Astrocyte of the hippocampus (primary cell): ENCODE measurements at regions not wholly inside any gene's neighbourhood (a gene's known extent, or its start where the extent isn't known, plus 50 kb on each side); places are given as distances from the start of the nearest gene placed in this dataset.
"Not testable (repeated sequence)": the region's sequence is repeated elsewhere in the genome, so short reads cannot be mapped to it uniquely, and the experiment has no call there.

Experiments
- DNase-seq: peaks from one replicate; pipeline ENCODE4 v3.0.0; 2011; ENCODE audit warnings: low read depth, low spot score

DNA sequence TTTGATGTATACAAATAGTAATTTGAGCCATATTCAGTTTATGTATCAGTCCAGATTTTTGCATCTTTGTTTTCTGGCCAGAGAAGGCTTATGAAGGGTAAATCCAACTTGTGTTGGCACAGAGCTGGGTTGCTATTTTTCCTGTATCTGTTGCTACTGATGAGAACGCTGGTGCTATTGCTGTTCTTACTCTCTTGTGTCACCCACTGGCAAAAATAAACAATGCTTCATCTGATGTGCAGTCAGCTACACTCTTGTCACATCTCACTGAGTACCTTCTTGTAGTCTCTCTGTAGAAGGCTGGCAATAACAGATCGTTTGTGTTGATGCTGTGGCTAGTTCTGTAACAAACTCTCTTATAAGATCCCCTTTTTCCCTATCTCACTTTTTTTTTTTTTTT, 323.4 kb downstream of the CDH19 start:
- DNase-seq = no peak

DNA sequence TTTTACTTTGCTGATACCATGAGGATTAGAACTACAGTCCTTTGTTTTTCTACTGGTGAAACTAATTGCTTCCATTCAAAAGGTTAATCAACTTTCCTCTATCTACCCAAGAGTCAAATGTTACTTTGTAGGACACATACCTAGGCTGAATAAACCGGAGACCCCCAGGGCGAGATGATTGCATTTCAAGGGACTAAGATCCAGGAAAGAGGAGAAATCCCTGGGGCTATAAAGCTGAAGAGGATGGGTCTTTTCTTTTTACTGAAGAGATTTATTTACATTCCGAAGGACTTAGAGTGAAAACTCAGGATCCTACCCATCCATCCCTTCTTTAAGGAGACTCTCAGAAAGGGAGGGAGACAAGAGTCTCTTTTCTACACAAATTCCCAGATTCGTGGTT, 331.9 kb downstream of the CDH19 start:
- DNase-seq = no peak

DNA sequence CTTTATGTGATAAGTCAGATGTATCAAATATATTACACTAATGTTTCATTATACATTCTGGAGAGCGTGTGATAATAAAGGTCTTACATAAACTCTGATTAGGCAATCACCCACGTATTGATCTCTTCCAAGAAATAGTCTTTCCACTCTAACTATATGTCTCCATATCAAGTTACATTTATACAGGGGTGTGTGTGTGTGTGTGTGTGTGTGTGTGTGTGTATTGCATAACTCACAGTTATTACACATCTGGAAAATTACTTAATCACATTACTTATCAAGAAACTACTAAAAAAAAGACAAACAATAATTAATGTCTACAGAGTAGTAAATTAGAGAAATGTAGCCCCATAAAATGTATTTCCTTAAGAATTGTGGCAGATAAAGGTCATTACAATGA, 339.8 kb downstream of the CDH19 start:
- DNase-seq = no peak

DNA sequence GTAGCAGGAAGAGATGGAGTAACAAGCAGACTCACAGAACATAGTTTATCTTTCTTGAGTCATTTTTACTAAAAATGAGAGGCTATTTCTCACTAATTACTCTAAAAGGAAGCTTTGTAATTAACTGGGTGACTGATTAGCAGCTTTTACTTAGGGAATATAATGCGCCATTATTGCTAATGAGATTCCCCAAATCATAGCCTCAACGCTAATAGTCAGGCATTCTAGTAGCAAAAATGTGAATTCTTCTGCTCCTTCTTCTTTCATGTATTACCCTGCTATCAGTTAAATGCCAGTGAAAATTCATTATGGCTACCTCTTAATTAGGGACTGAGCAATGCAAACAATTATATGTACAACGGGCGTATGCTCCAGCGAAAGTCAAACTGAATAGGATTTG, 349.8 kb downstream of the CDH19 start:
- DNase-seq = no peak

DNA sequence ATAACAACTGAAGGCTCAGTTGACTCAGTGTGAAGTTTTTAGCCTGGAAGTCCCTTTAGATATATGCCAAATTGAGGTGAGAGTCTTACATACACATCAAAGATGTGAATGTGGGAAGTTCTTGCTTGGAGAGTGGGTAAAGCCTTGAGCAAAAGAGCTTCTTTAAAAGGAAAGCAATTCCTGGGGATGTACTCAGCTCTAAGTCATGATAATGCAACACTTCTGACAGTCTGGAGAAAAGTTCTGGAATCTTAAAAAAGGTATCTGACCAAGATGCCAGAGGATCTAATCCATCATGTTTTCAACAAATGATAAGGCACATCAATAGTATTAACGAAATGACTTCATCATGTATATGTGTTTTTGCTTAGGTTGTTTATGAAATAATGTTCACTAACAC, 351.2 kb downstream of the CDH19 start:
- DNase-seq = peak; percentile 6

DNA sequence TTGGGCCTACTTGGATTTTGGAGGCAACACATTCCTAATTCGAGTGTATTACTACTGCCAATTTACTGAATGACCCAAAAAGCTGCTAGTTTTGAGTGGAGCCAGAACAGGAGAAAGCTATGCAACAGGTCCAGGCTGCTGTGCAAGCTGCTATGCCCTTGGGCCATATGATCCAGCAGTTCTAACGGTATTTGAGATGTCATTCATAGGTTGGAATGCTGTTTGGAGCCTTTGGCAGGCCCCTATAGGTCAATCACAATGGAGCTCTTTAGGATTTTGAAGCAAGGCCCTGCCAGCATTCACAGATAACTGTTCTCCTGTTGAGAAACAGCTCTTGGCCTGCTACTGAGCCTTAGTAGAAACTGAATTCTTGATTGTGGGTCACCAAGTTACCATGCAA, 368.7 kb downstream of the CDH19 start:
- no peak for DNase-seq

DNA sequence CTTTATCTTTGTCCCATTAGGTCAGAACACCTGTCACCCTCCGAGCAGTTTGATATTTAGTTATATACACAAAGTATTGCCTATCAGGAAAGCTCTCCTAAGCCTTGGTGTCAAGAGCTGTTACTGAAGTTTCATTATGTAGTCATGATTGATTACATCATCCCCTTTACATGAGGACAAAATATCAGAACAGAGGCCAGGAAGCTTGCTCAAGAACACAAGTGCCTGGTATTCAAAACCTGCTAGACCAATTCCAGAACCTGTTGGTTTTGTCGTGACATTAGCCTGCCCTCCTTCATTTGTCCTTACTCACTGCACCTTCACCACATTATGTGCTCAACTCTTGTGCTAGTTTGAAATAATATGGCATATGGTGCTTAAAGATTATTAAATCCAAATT, 377.1 kb downstream of the CDH19 start:
- DNase-seq = no peak

DNA sequence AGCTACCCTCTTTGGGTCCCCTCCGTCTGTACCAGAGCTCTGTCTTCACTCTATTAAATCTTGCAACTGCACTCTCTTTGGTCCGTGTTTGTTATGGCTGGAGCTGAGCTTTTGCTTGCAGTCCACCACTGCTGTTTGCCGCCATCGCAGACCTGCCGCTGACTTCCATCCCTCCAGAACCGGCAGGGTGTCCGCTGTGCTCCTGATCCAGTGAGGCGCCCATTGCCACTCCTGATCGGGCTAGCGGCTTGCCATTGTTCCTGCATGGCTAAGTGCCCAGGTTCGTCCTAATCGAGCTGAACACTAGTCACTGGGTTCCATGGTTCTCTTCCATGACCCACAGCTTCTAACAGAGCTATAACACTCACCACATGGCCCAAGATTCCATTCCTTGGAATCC, 380.6 kb downstream of the CDH19 start:
- not testable (repeated sequence) for DNase-seq

DNA sequence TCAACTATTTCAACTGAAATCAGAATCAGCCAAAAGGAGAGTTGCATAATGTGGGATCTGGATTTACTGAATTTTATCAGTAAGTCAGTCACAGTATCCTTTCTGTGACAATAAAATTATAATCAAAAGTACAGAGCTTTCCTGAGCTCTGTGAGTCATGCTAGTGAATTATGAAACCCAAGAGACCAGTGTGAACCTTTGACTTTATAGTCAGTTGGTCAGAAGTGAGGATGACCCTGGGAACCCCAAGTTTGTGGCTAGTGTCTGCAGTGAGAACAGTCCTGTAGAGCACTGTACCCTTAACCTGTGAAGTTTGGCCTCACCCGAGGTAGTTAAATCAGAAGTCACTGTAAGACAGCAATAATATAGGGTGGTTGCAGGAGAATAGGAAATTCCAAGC, 381.7 kb downstream of the CDH19 start:
- no peak for DNase-seq

DNA sequence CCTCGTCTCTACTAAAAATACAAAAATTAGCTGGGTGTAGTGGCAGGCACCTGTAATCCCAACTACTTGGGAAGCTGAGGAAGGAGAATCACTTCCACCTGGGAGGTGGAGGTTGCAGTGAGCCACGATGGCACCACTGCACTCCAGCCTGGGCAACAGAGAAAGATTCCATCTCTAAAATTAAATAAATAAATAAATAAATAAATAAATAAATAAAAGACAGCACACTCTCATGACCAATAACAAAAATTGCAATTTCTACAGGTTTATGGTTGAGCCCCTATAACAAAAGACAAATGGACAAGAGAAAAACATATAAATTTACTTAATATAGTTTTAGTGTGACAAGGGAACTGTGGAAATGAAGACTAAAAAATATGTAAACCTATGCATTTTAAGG, 384.1 kb downstream of the CDH19 start:
- DNase-seq = no peak

DNA sequence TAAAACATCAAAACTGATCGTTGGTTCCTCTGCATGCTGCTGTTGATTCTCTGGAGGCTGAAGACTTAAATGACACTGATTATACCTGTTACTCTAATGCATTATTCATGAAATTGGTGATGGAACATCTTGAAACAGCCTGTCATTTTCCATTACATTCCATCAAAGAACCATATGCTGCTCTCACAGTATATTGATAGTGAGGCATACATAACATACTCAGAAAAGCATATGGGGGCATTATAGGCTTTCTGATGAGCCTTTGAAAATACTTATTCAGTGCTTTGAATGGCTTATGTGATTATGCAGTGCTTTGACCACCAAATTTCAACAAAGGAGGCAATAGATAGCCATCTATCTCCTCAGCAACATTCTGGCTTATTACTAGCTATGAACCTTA, 392.1 kb downstream of the CDH19 start:
- no peak for DNase-seq

DNA sequence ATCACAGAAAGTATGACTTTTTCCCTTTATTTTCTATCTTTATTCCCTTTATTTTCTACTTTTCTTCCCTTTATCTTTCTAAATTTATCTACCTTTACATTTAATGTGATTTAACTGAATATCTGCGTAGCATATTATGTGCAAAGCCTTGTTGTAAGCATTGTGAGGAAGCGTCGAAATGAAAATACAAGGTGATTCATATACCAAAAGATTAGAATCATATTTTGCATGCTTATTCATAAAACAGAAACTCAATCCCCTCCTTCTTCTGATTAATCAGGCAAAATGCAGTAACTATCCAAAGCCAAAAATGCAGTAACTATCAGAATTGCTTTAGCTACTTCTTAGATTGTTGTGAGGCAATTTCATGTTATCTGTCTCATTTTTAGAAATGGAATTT, 393.0 kb downstream of the CDH19 start:
- no peak for DNase-seq

DNA sequence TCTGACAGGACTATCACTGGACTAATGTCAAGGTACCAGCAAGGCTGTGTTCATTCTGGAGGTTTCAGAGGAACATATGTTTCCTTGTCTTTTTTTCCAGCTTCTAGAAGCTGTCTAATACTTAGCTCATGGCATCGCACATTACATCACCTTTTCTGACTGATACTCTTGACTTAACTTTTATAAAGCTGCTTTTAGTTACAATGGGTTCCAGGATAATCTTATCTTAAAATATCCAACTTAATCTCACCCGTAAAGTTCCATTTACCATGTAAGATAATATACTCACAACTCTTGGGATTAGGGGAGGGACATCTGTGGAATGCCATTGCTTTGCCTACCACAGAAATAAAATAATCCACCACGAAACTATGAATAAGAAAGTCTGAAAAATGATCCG, 394.2 kb downstream of the CDH19 start:
- no peak for DNase-seq

DNA sequence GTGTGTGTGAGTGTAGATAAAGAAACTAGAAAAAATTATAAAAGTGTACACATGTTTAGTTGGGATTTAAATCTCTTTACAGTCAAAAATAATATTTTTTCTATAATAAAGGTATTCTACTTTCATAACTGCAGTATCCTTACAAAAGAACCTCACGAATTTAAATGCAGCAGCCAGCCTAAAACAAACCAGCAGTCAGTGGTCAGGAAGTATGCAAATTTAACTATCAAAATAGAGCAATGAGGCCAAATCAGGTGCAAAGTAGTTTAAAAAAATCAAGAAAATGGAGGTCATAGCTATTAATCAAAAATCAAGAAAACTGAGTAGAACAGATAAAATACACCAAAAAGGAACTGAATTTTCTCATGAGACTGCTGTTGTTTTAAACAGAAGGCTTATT, 407.1 kb downstream of the CDH19 start:
- DNase-seq = no peak

DNA sequence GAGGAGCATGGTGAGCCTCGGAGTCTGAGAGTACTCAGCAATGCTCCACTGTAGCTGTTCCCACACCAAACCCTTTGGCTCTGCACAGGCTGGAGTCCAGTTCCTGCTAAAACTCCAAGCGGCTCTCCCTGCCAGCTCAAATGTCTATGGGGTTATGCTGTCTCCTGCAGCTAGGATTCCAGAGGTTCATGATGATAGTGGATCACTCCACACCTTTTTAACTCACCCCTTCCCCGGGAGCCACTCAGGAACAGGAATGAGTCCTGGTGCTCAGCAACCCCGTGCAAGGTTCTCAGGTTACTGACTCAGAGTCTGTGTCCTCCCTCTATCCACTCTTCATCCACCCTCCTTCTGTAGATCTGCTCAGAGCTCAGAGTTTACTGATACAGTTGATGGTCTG, 410.0 kb downstream of the CDH19 start:
- no peak for DNase-seq

DNA sequence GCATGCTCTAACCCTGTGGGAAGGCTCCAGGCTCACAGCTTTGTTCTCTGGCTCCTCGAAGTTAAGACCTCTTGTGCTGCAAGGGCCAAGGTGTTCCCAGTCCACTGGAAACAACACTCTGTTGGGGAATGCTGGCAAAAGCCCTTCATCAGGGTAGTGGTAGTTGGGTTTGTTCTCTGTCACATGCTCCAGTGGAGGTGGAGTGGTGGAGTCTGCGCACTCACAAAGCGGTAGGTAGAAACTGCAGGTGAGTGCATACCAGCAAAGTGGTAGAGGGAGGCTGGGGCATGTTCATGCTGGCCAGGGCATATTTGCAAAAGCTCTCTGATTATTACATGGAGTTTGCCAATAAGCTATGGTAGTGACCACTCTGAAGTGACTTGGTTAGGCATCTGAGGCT, 410.5 kb downstream of the CDH19 start:
- no peak for DNase-seq

DNA sequence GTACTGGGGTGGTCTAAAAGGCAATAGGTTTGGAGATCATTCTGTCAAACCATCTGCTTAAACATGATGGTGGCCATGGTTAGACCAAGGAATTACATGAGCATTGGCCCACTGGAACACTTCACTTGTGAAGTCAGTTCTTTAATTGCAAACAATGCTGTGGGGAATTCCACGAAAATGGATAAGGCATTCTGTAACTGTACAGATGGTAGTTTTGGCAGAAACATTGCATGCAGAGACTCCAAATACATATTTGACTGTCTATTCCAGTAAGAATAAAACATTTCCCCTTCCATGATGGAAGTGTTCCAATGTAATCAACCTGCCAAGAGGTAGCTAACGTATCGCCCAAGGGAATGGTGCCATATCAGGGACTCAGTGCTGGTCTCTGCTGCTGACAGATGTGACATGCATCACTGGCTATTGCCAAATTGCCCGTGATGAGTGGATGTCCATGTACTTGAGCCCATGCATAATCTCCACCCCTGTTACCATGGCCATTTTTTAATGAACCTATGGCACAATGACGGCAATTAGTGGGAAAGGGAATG, 417.9 kb downstream of the CDH7 start:
- no peak for DNase-seq

DNA sequence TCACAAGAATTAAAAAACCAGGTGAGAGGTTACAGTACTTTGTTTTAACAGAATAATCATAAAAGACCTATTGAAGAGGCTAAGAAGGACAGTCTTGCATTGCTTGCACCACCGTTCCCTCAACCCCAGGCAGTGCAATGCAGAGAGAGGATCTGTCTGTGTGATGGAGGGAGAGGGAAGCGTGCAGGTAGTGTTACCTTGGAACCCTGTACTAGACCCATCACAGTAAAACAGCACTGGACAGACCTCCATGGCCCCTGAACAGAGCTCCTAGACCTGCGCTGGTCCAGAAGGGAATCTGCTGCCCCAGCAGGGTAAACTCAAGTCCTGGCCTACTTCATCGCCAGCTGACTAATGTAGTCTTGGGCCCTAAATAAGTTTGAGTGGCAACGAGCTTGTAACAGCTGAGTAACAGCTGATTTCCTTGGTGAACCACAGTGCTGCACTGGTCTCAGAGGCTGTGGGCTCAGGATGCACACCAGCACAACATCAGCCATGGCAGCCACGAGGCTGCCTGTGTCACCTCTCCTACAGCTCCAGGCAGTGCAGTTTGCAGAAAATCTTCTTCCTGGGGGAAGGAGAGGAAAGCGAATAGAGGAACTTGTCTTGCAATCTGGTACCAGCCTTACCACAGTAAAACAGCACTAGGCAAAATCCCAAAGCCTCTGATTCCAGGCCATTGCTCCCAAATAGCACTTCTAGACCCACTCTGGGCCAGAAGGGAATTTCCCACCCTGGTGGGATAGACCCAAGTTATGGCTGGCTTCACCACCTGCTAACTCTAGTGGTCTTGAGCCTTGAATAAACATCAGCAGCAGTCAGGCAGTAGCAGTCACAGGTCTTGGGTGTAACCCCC, 417.2 kb downstream of the CDH7 start:
- no peak for DNase-seq

DNA sequence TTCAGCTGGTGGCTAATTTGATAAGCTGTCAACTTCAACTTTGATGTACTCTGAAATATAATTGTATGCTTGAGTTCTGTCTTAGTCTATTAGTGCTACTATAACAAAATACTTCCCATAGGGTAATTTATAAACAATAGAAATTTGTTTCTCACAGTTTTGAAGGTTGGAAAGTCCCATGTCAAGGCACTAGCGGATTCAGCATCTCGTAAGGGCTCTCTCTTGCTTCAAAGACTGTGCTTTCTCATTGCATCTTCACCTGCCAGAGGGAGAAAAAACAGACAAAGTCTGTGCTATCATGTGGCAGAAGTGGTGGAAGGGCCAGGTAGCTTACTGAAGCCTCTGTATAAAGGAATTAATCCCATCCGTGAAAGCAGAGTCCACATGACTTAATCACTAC, 409.2 kb downstream of the CDH7 start:
- DNase-seq = no peak

DNA sequence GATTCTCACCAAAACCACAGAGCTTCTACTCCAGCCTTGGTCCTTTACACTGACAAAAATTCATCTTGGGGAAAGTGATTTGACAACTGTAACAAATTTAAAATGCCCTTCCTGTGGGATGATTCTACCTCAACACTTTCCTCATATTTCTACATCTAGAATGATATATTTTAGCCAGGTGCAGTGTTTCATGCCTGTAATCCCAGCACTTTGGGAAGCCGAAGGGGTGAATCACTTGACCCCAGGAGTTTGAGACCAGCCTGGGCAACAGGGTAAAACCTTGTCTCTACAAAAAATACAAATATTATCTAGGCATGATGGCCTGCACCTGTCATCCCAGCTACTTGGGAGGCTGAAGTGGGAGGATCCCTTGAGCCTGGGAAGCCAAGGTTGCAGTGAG, 408.6 kb downstream of the CDH7 start:
- DNase-seq = no peak

DNA sequence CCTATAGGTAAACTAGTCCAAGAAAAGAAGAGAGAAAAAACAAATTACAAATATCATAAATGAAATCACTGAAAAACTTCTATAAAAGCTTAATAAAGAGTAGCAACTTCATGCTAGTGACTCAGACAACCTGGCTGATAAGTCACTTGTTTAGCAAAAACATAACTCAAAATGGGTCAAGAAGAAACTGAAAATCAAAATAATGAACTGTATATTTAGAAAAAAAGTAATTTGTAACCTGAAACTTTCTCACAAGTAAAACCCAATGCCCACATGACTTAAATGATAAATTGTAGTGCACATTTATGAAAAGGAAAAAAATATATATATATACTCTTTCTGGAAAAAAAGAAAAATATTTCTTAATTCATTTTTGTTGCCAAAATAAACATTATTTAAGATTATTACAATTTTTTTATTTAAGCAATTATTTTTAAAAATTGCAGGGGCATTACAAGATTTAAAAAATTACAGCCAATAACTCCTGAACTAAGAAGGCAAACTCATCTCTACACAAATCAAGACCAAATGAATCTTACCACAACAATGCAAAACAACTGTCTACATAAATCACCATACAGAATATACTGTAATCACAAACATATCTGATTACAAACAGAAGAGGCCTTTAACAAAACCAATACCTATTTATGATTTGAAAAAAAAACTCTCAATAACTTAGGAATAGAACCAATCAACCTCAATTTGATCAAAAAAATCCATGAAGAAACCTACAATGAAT, 406.3 kb downstream of the CDH7 start:
- DNase-seq = no peak

DNA sequence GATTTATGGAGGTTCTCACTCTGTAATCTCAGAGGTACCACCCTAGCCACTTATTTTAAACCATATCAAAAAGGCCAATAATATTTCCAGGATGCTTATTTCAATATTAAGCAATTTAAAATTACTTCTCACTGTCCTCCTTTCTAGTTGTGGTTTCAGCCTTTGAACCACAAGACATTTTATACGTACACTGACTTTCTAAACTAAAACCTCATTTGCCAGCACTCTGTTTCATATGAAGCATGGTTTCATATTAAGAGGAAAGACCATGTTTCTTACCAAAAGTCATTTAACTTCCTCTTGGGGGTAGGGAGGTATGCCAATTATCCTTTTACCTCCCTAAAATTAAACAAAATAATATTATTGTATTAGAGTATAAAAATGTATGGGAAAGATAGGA, 399.8 kb downstream of the CDH7 start:
- DNase-seq = no peak

DNA sequence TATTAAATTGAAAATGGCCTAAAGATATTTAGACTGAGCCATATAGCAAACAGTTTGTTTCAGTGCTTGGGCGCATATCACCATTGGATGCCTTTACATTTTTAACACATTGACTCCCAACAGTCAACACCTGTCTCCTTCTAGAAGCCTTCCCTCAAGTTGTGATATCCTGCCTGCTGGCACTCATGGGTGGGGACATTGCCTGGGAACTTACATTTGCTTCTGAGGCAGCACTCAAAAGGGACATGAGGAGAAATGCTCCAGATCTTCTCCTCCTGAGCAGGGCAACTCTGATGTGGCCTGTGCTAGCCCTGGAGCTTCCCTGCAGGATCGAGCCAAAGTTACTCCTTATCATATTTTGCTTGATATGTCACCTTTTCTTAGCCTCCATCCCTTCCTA, 392.2 kb downstream of the CDH7 start:
- DNase-seq = no peak
